OCI-LY7 (cell line): ENCODE measurements at regions not wholly inside any gene's neighbourhood (a gene's known extent, or its start where the extent isn't known, plus 50 kb on each side); places are given as distances from the start of the nearest gene placed in this dataset.

Experiments used
- CTCF ChIP-seq: fragments of 200-600 bp; sonication (generic); conservative IDR thresholded peaks from 2 replicates; pipeline ENCODE4 v1.5.1; 2014; ENCODE audit warnings: mild to moderate bottlenecking, antibody characterized with exemption, low read length, moderate library complexity, mixed read lengths
- EZH2phosphoT487 ChIP-seq: fragments of 200-600 bp; sonication (generic); IDR thresholded peaks from 2 replicates; pipeline ENCODE4 v1.6.1; 2018; ENCODE audit warnings: low read depth, borderline replicate concordance, mild to moderate bottlenecking, mixed run types, antibody characterized with exemption, low read length, moderate library complexity, mixed read lengths

GRCh38 chr9:135183528-135184180 lies 96.2 kb downstream of the OLFM1 start:
- no peak for TF ChIP-seq CTCF
- TF ChIP-seq EZH2phosphoT487: no peak
